Mesodermal cell (in vitro differentiated cells): ENCODE measurements at regions not wholly inside any gene's neighbourhood (a gene's known extent, or its start where the extent isn't known, plus 50 kb on each side); places are given as distances from the start of the nearest gene placed in this dataset.

Source experiments
- H3K27ac ChIP-seq: 2 replicates; pipeline ENCODE4 v1.7.0; 2013; ENCODE audit warnings: mild to moderate bottlenecking, low read depth, low read length, moderate library complexity; ENCODE audit not compliant: severe bottlenecking
- H3K36me3 ChIP-seq: 2 replicates; pipeline ENCODE4 v1.7.1; 2013; ENCODE audit warnings: mild to moderate bottlenecking, low read length, moderate library complexity; ENCODE audit not compliant: control insufficient read depth, insufficient read depth
- H3K4me1 ChIP-seq: one replicate; pipeline ENCODE4 v1.7.1; 2013; ENCODE audit warnings: mild to moderate bottlenecking, low read length; ENCODE audit not compliant: insufficient read depth, control insufficient read depth, poor library complexity, severe bottlenecking
- H3K4me3 ChIP-seq: 2 replicates; pipeline ENCODE4 v1.7.0; 2013; ENCODE audit warnings: low read length, control low read depth, mild to moderate bottlenecking; ENCODE audit not compliant: insufficient read depth, poor library complexity, severe bottlenecking; ENCODE audit errors: extremely low read depth
- H3K9me3 ChIP-seq: 2 replicates; pipeline ENCODE4 v1.7.1; 2013; ENCODE audit warnings: mild to moderate bottlenecking, low read length, moderate library complexity; ENCODE audit not compliant: control insufficient read depth
- WGBS, 2 experiments: methylation state at CpG; one replicate each; pipeline ENCODE4 v1.1.5; 2013; ENCODE audit warnings: missing lambda C conversion rate in 2 of 2; ENCODE audit not compliant: insufficient coverage in 2 of 2; 5-methylcytosine and 5-hydroxymethylcytosine counted together

- Histone ChIP-seq H3K27ac (peak overlapping the region; percentile 67), H3K36me3 (no peaks in the 10 kb centered on the region), H3K9me3 (no peaks in the 10 kb centered on the region), H3K4me1 (peaks cover 4% of the 10 kb centered on the region), H3K4me3 (no peak overlapping the region)
- 20 to 57% methylated on average over 1 of the region's 3 CpGs for WGBS, 2 experiments
Measured at GRCh38 chr4:145427991-145428390, 53.7 kb upstream of the SMAD1 start.

GRCh38 chr4:145427221-145427620 lies 54.4 kb upstream of the SMAD1 start:
- H3K27ac ChIP-seq, result no peak overlapping the region
- H3K4me1 ChIP-seq, result peaks cover 4% of the 10 kb centered on the region
- H3K4me3 ChIP-seq, result no peak overlapping the region
- H3K36me3 ChIP-seq, result no peaks in the 10 kb centered on the region
- no peaks in the 10 kb centered on the region for H3K9me3 ChIP-seq
- no CpG with 5 or more reads among the region's 2 CpGs for WGBS, 2 experiments

- WGBS, 2 experiments, result 76 to 83% methylated on average over 1 to 2 of the region's 5 CpGs
- no peak overlapping the region for H3K4me3 ChIP-seq
- no peak overlapping the region for H3K27ac ChIP-seq
- H3K4me1 ChIP-seq, result peaks cover 4% of the 10 kb centered on the region
- H3K36me3 ChIP-seq, result no peaks in the 10 kb centered on the region
- no peaks in the 10 kb centered on the region for H3K9me3 ChIP-seq
Measured at GRCh38 chr4:145423017-145423708, 58.5 kb upstream of the SMAD1 start.

GRCh38 chr4:145420595-145421214 lies 60.9 kb upstream of the SMAD1 start:
- 88 to 90% methylated on average over 1 of the region's 2 CpGs for WGBS, 2 experiments
- Histone ChIP-seq H3K36me3 (no peaks in the 10 kb centered on the region), H3K4me3 (no peak overlapping the region), H3K9me3 (no peaks in the 10 kb centered on the region), H3K27ac (no peak overlapping the region), H3K4me1 (no peaks in the 10 kb centered on the region)

GRCh38 chr4:145418739-145419138 lies 62.9 kb upstream of the SMAD1 start:
- Histone ChIP-seq H3K9me3 (no peaks in the 10 kb centered on the region), H3K4me1 (no peaks in the 10 kb centered on the region), H3K27ac (no peak overlapping the region), H3K4me3 (no peak overlapping the region), H3K36me3 (no peaks in the 10 kb centered on the region)
- WGBS, 2 experiments, result 92 to 100% methylated on average over 1 to 3 of the region's 4 CpGs

GRCh38 chr4:145417348-145418130 lies 64.1 kb upstream of the SMAD1 start:
- Histone ChIP-seq H3K4me3 (no peak overlapping the region), H3K9me3 (no peaks in the 10 kb centered on the region), H3K36me3 (no peaks in the 10 kb centered on the region), H3K4me1 (no peaks in the 10 kb centered on the region), H3K27ac (no peak overlapping the region)
- WGBS, 2 experiments, result 91 to 100% methylated on average over 3 to 4 of the region's 5 CpGs

- H3K36me3 ChIP-seq, result no peaks in the 10 kb centered on the region
- H3K4me1 ChIP-seq, result no peaks in the 10 kb centered on the region
- H3K4me3 ChIP-seq, result no peak overlapping the region
- no CpG with 5 or more reads among the region's 1 CpG for WGBS, 2 experiments
- peaks cover 3% of the 10 kb centered on the region for H3K9me3 ChIP-seq
- no peak overlapping the region for H3K27ac ChIP-seq
Measured at GRCh38 chr4:145414841-145415240, 66.8 kb upstream of the SMAD1 start.

- H3K4me3 ChIP-seq, result no peak overlapping the region
- H3K4me1 ChIP-seq, result no peaks in the 10 kb centered on the region
- no CpG with 5 or more reads among the region's 1 CpG for WGBS, 2 experiments
Measured at GRCh38 chr4:145414226-145414625, 67.4 kb upstream of the SMAD1 start.

GRCh38 chr4:145406970-145407369 lies 74.7 kb upstream of the SMAD1 start:
- Histone ChIP-seq H3K27ac (no peak overlapping the region), H3K4me3 (no peak overlapping the region), H3K9me3 (peaks cover 3% of the 10 kb centered on the region), H3K36me3 (no peaks in the 10 kb centered on the region), H3K4me1 (no peaks in the 10 kb centered on the region)

More at GRCh38 chr4:145414226-145414625, 67.4 kb upstream of the SMAD1 start:
- H3K27ac ChIP-seq, result no peak overlapping the region
- H3K36me3 ChIP-seq, result no peaks in the 10 kb centered on the region
- H3K9me3 ChIP-seq, result peaks cover 3% of the 10 kb centered on the region

GRCh38 chr4:145404761-145405160 lies 76.9 kb upstream of the SMAD1 start:
- H3K4me3 ChIP-seq, result no peak overlapping the region
- WGBS, 2 experiments, result 92 to 97% methylated on average over 3 of the region's 3 CpGs
- H3K9me3 ChIP-seq, result no peaks in the 10 kb centered on the region
- H3K36me3 ChIP-seq, result no peaks in the 10 kb centered on the region
- H3K4me1 ChIP-seq, result no peaks in the 10 kb centered on the region
- H3K27ac ChIP-seq, result no peak overlapping the region

GRCh38 chr4:145396581-145396980 lies 85.1 kb upstream of the SMAD1 start:
- Histone ChIP-seq H3K4me3 (no peak overlapping the region), H3K9me3 (no peaks in the 10 kb centered on the region), H3K4me1 (no peaks in the 10 kb centered on the region), H3K36me3 (no peaks in the 10 kb centered on the region), H3K27ac (no peak overlapping the region)
- WGBS, 2 experiments, result 88 to 100% methylated on average over 1 of the region's 1 CpG
